ENCODE measurements at regions not wholly inside any gene's neighbourhood (a gene's known extent, or its start where the extent isn't known, plus 50 kb on each side); places are given as distances from the start of the nearest gene placed in this dataset.

- H3K4me1 ChIP-seq (ENCODE audit: control insufficient read depth, extremely low read depth, insufficient read depth, low read length): no peaks in the 10 kb centered on the region
- no peaks in the 10 kb centered on the region for H3K36me3 ChIP-seq (ENCODE audit: control insufficient read depth in 2 of 2, extremely low read depth in 1 of 2, insufficient read depth in 2 of 2, low read length in 2 of 2)
- BruUV-seq (replicated peaks): no TSS peak
- no peaks in the 10 kb centered on the region for H3K79me2 ChIP-seq (ENCODE audit: control insufficient read depth, insufficient read depth, low read length)
- no peak overlapping the region for H3K4me2 ChIP-seq (ENCODE audit: insufficient read depth, low read length)
- peaks cover 3% of the 10 kb centered on the region for H3K9me3 ChIP-seq (replicated peaks; ENCODE audit: control insufficient read depth, insufficient read depth, low read length)
- no peak overlapping the region for H3K4me3 ChIP-seq (replicated peaks in 1 of 3; ENCODE audit: insufficient read depth in 1 of 3, low read depth in 1 of 3, low read length in 3 of 3)
- POLR2A ChIA-PET: no interaction called here
- no peak for TF ChIP-seq FOS (IDR thresholded peaks at IDR 0.05; ENCODE audit: borderline replicate concordance, insufficient read depth, low read length)
- no peak for TF ChIP-seq MYC (IDR thresholded peaks at IDR 0.05; ENCODE audit: low read depth, low read length)
- TF ChIP-seq CTCF (IDR thresholded peaks at IDR 0.05; ENCODE audit: extremely low read depth in 1 of 2, insufficient read depth in 1 of 2, low read depth in 1 of 2, low read length in 2 of 2): no peak
- TF ChIP-seq GATA2 (IDR thresholded peaks at IDR 0.05; ENCODE audit: insufficient read depth, insufficient read length, low read depth, low read length): no peak
- TF ChIP-seq POLR2AphosphoS5 (IDR thresholded peaks at IDR 0.05; ENCODE audit: insufficient read depth, low read depth, low read length): no peak
- TF ChIP-seq POLR2A (IDR thresholded peaks at IDR 0.05; ENCODE audit: low read depth, low read length): no peak
- no peak for TF ChIP-seq EZH2 (IDR thresholded peaks at IDR 0.05; ENCODE audit: borderline replicate concordance, low read depth, low read length, severe bottlenecking)
- TF ChIP-seq MAX (IDR thresholded peaks at IDR 0.05; ENCODE audit: insufficient read depth, insufficient read length): no peak
- TF ChIP-seq JUN (IDR thresholded peaks at IDR 0.05; ENCODE audit: borderline replicate concordance, insufficient read depth, insufficient read length, low read depth): no peak
- no peak for FAIRE-seq
- dilution Hi-C loops (cut with MboI; ENCODE audit: extremely low pct_ligation_motif_present, low sequenced_read_pairs): no loop called here
- CTCF ChIA-PET: no interaction called here
- no peaks in the 10 kb centered on the region for H3K27me3 ChIP-seq (ENCODE audit: control insufficient read depth in 2 of 2, insufficient read depth in 2 of 2, low read length in 2 of 2)
- H3K9ac ChIP-seq (replicated peaks; ENCODE audit: extremely low read depth, insufficient read depth, low read length): no peak overlapping the region
- H4K20me1 ChIP-seq (replicated peaks; ENCODE audit: control insufficient read depth, extremely low read depth, insufficient read depth, low read length): no peaks in the 10 kb centered on the region
- H3K9me1 ChIP-seq (replicated peaks; ENCODE audit: control insufficient read depth, extremely low read depth, insufficient read depth, low read length): no peaks in the 10 kb centered on the region
- DNase-seq (ENCODE audit: low read depth, low spot score): no peak
- no peak overlapping the region for H3K27ac ChIP-seq (ENCODE audit: insufficient read depth, low read depth, low read length)
- intact Hi-C loops (cut with micrococcal nuclease): no loop called here
- no peak overlapping the region for H2AFZ ChIP-seq (ENCODE audit: low read depth, low read length)
Observed at GRCh38 chr2:602571-603359, 74.4 kb downstream of the TMEM18 start.

Measured in endothelial cell of umbilical vein (primary cell).